ENCODE measurements at regions not wholly inside any gene's neighbourhood (a gene's known extent, or its start where the extent isn't known, plus 50 kb on each side); places are given as distances from the start of the nearest gene placed in this dataset.
A peak's percentile ranks its signal among the peaks of the same experiment; 100 is the strongest.

DNA sequence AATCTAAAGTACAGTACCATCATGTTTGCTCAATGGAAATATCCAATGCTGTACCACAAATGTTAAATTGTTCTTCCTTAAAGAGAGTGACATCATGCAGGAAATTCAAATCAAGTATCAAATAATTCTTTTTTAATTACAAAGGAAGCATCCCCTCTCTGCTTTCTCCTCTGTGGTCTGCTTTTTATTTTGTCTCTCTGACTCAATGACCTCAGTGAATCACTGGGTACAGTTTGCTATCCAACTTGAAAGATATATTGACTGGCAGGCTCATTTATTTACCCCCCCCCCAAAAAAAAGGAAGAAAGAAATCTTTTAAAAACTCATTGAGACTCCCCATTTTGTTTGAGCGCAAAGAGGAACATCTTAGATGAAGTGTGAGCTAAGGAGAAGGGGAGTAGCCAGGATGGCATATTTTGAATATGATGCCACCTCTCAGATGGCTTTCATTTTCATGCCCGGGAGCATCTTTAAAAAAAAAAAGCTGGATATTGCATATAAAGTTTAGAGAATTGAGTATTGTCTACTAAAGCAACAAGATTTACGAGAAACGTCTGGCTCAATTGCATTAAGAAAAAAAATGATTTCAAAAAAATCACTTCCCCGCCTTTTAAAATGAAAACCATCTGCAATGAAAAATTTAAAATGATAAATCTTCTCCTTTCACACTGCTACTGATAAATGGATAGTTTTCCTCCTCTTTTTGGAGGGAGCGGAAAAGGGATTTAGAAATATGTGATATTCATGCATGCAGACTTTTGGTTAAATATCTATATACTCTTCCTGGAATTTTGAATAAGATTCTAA is 307.1 kb upstream of the DPH6 start:
- no peak overlapping the region for H2AFZ ChIP-seq (ENCODE audit: low read depth, low read length)
- H3K4me3 ChIP-seq (ENCODE audit: low read length) = no peak overlapping the region
- TF ChIP-seq EZH2 (IDR thresholded peaks at IDR 0.05; ENCODE audit: borderline replicate concordance, insufficient read depth, low read length, poor library complexity, severe bottlenecking) (no peak), POLR2AphosphoS5 (IDR thresholded peaks at IDR 0.05) (no peak), CTCF (IDR thresholded peaks at IDR 0.05; ENCODE audit: poor library complexity, severe bottlenecking) (no peak), SMC3 (conservative IDR thresholded peaks at IDR 0.05; ENCODE audit: poor library complexity) (no peak)
- no peak overlapping the region for H3K4me2 ChIP-seq (ENCODE audit: low read length)
- no peaks in the 10 kb centered on the region for H3K9me2 ChIP-seq (ENCODE audit: insufficient read depth, low read length)
- no peak overlapping the region for H3K27ac ChIP-seq (ENCODE audit: low read length)
- H3K36me3 ChIP-seq (ENCODE audit: insufficient read depth, low read length) = no peaks in the 10 kb centered on the region
- no peaks in the 10 kb centered on the region for H3F3A ChIP-seq (ENCODE audit: insufficient read depth, low read length, poor library complexity, severe bottlenecking)
- H3K9me3 ChIP-seq (ENCODE audit: low read length) = no peaks in the 10 kb centered on the region
- no peaks in the 10 kb centered on the region for H4K20me1 ChIP-seq (ENCODE audit: insufficient read depth)
- no peaks in the 10 kb centered on the region for H3K27me3 ChIP-seq (ENCODE audit: insufficient read depth, low read depth, low read length)
- no peak overlapping the region for H3K9ac ChIP-seq (ENCODE audit: low read length)
- no peaks in the 10 kb centered on the region for H3K79me2 ChIP-seq (replicated peaks; ENCODE audit: insufficient read depth, low read length)

- Histone ChIP-seq H3K27ac (ENCODE audit: low read length) (peak overlapping the region; percentile 38), H3K36me3 (ENCODE audit: insufficient read depth, low read length) (no peaks in the 10 kb centered on the region), H2AFZ (ENCODE audit: low read depth, low read length) (no peak overlapping the region), H3K9ac (ENCODE audit: low read length) (no peak overlapping the region), H3K4me2 (ENCODE audit: low read length) (no peak overlapping the region), H3K9me3 (ENCODE audit: low read length) (no peaks in the 10 kb centered on the region), H3K79me2 (replicated peaks; ENCODE audit: insufficient read depth, low read length) (no peaks in the 10 kb centered on the region), H4K20me1 (ENCODE audit: insufficient read depth) (no peaks in the 10 kb centered on the region), H3K4me3 (ENCODE audit: low read length) (peak overlapping the region; percentile 22), H3K9me2 (ENCODE audit: insufficient read depth, low read length) (no peaks in the 10 kb centered on the region), H3F3A (ENCODE audit: insufficient read depth, low read length, poor library complexity, severe bottlenecking) (no peaks in the 10 kb centered on the region), H3K27me3 (ENCODE audit: insufficient read depth, low read depth, low read length) (no peaks in the 10 kb centered on the region)
- TF ChIP-seq SMC3 (conservative IDR thresholded peaks at IDR 0.05; ENCODE audit: poor library complexity) (peak; percentile 14), EP300 (conservative IDR thresholded peaks at IDR 0.05; ENCODE audit: poor library complexity, severe bottlenecking) (peak; percentile 58), POLR2AphosphoS5 (IDR thresholded peaks at IDR 0.05) (peak; percentile 51)
- TF ChIP-seq, protein P1, sequence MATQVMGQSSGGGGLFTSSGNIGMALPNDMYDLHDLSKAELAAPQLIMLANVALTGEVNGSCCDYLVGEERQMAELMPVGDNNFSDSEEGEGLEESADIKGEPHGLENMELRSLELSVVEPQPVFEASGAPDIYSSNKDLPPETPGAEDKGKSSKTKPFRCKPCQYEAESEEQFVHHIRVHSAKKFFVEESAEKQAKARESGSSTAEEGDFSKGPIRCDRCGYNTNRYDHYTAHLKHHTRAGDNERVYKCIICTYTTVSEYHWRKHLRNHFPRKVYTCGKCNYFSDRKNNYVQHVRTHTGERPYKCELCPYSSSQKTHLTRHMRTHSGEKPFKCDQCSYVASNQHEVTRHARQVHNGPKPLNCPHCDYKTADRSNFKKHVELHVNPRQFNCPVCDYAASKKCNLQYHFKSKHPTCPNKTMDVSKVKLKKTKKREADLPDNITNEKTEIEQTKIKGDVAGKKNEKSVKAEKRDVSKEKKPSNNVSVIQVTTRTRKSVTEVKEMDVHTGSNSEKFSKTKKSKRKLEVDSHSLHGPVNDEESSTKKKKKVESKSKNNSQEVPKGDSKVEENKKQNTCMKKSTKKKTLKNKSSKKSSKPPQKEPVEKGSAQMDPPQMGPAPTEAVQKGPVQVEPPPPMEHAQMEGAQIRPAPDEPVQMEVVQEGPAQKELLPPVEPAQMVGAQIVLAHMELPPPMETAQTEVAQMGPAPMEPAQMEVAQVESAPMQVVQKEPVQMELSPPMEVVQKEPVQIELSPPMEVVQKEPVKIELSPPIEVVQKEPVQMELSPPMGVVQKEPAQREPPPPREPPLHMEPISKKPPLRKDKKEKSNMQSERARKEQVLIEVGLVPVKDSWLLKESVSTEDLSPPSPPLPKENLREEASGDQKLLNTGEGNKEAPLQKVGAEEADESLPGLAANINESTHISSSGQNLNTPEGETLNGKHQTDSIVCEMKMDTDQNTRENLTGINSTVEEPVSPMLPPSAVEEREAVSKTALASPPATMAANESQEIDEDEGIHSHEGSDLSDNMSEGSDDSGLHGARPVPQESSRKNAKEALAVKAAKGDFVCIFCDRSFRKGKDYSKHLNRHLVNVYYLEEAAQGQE (IDR thresholded peaks at IDR 0.05; ENCODE audit: borderline replicate concordance) = no peak
Observed at GRCh38 chr15:35854316-35854715, 308.4 kb upstream of the DPH6 start.

All from neural cell (in vitro differentiated cells).